ENCODE measurements at regions not wholly inside any gene's neighbourhood (a gene's known extent, or its start where the extent isn't known, plus 50 kb on each side); places are given as distances from the start of the nearest gene placed in this dataset.

DNA sequence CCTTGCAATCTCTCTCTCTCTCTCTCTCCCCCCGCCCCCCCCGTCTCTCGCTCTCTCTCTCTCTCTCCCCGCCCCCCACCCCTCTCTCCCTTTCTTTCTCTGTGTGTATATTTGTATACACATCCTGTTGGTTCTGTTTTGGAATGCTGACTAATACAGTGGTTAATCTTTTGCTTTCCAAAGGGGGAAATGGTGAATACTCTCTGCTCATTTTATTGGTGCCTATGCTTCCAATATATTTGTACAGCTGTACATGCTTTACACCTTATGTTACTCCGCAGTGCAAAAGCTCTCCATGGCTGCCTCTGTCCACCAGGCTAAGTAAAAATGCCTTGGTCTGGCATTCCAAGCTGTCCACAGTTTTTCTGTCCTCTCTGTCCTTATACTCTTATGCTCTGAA, 158.8 kb downstream of the RBMX2 start:
- ChIA-PET CTCF (interaction anchor here (1.4 kb wide), 1 partner anchor 168 kb away, joined by 3 read pairs; no protein-coding TSS in a partner anchor), POLR2A (no interaction called here)
- H3K4me1 ChIP-seq, result peaks cover 18% of the 10 kb centered on the region
- WGBS (ENCODE audit: missing lambda C conversion rate), result 12% methylated on average over 1 of the region's 5 CpGs
- no peak for TF ChIP-seq EHF (CRISPR knock-in tag; IDR thresholded peaks at IDR 0.05)
- no peak for TF ChIP-seq JUNB (IDR thresholded peaks at IDR 0.05)
- no peak for TF ChIP-seq HDAC2 (IDR thresholded peaks at IDR 0.05)
- TF ChIP-seq TFCP2L1 (CRISPR knock-in tag; IDR thresholded peaks at IDR 0.05), result no peak
- no peak for TF ChIP-seq CHD2 (IDR thresholded peaks at IDR 0.05; ENCODE audit: low read length, partially characterized antibody)
- TF ChIP-seq, protein P1, sequence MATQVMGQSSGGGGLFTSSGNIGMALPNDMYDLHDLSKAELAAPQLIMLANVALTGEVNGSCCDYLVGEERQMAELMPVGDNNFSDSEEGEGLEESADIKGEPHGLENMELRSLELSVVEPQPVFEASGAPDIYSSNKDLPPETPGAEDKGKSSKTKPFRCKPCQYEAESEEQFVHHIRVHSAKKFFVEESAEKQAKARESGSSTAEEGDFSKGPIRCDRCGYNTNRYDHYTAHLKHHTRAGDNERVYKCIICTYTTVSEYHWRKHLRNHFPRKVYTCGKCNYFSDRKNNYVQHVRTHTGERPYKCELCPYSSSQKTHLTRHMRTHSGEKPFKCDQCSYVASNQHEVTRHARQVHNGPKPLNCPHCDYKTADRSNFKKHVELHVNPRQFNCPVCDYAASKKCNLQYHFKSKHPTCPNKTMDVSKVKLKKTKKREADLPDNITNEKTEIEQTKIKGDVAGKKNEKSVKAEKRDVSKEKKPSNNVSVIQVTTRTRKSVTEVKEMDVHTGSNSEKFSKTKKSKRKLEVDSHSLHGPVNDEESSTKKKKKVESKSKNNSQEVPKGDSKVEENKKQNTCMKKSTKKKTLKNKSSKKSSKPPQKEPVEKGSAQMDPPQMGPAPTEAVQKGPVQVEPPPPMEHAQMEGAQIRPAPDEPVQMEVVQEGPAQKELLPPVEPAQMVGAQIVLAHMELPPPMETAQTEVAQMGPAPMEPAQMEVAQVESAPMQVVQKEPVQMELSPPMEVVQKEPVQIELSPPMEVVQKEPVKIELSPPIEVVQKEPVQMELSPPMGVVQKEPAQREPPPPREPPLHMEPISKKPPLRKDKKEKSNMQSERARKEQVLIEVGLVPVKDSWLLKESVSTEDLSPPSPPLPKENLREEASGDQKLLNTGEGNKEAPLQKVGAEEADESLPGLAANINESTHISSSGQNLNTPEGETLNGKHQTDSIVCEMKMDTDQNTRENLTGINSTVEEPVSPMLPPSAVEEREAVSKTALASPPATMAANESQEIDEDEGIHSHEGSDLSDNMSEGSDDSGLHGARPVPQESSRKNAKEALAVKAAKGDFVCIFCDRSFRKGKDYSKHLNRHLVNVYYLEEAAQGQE (IDR thresholded peaks at IDR 0.05), result no peak
- DNase-seq (ENCODE audit: low read depth in 1 of 2, low spot score in 1 of 2), result no peak
- H3K4me2 ChIP-seq, result peak overlapping the region; percentile 47
- no peak overlapping the region; a peak in 2 of 6 replicates for H3K27ac ChIP-seq
- H3K9me3 ChIP-seq, result no peaks in the 10 kb centered on the region
- peak; percentile 92 for FAIRE-seq
- H3K4me3 ChIP-seq, result no peak overlapping the region
- ATAC-seq, result no peak

DNA sequence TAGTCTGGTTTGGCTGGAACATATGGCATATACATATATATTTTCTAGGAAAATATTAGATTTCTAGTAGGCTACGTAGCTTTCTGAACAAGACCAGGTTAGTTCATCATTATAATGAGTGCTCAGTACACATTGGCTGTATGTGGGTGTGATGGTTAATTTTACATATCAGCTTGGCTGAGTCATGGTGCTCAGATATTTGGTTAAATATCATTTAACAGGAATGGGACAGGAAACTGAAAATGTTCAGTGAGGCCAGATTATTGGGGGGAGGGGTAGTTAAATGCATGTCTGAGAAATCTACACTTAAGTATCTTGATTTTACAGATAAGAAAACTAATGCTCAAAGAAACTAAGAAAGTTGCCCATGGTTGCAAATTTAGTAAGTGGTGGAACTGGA, 160.1 kb downstream of the RBMX2 start:
- H3K4me2 ChIP-seq, result peak overlapping the region; percentile 47; the same call in 2 of the 3 replicates
- CTCF ChIA-PET, result interaction anchor here (0.9 to 1.0 kb wide), 2 partner anchors 12 to 350 kb away, joined by 3 read pairs; no protein-coding TSS in a partner anchor
- 84% methylated on average over 1 of the region's 1 CpG for WGBS (ENCODE audit: missing lambda C conversion rate)
- ATAC-seq, result no peak
- POLR2A ChIA-PET, result no interaction called here
- peaks cover 18% of the 10 kb centered on the region for H3K4me1 ChIP-seq
- FAIRE-seq, result peak; percentile 82
- no peak overlapping the region for H3K27ac ChIP-seq
- DNase-seq (ENCODE audit: low read depth in 1 of 2, low spot score in 1 of 2), result no peak
- no peak overlapping the region for H3K4me3 ChIP-seq
- no peaks in the 10 kb centered on the region for H3K9me3 ChIP-seq
- TF ChIP-seq FOXS1 (CRISPR knock-in tag; IDR thresholded peaks at IDR 0.05) (no peak), NFE2L2 (conservative IDR thresholded peaks at IDR 0.05; ENCODE audit: low read length) (no peak), PHF8 (IDR thresholded peaks at IDR 0.05; ENCODE audit: borderline replicate concordance, low read depth) (no peak), JUNB (IDR thresholded peaks at IDR 0.05) (no peak), HOXB5 (CRISPR knock-in tag; IDR thresholded peaks at IDR 0.05) (no peak), TP53 (CRISPR knock-in tag; IDR thresholded peaks at IDR 0.05) (no peak), SMC3 (IDR thresholded peaks at IDR 0.05) (no peak), ZFP36 (IDR thresholded peaks at IDR 0.05; ENCODE audit: borderline replicate concordance, partially characterized antibody) (no peak), CHD2 (IDR thresholded peaks at IDR 0.05; ENCODE audit: low read length, partially characterized antibody) (no peak), RFX5 (IDR thresholded peaks at IDR 0.05) (no peak), KDM5A (IDR thresholded peaks at IDR 0.05) (no peak), HOXA7 (CRISPR knock-in tag; IDR thresholded peaks at IDR 0.05) (no peak), CEBPB (IDR thresholded peaks at IDR 0.05) (no peak), RARB (CRISPR knock-in tag; IDR thresholded peaks at IDR 0.05) (no peak), FOSL2 (IDR thresholded peaks at IDR 0.05) (no peak), FOSL2 (CRISPR knock-in tag; IDR thresholded peaks at IDR 0.05) (no peak)
- TF ChIP-seq, protein P2, sequence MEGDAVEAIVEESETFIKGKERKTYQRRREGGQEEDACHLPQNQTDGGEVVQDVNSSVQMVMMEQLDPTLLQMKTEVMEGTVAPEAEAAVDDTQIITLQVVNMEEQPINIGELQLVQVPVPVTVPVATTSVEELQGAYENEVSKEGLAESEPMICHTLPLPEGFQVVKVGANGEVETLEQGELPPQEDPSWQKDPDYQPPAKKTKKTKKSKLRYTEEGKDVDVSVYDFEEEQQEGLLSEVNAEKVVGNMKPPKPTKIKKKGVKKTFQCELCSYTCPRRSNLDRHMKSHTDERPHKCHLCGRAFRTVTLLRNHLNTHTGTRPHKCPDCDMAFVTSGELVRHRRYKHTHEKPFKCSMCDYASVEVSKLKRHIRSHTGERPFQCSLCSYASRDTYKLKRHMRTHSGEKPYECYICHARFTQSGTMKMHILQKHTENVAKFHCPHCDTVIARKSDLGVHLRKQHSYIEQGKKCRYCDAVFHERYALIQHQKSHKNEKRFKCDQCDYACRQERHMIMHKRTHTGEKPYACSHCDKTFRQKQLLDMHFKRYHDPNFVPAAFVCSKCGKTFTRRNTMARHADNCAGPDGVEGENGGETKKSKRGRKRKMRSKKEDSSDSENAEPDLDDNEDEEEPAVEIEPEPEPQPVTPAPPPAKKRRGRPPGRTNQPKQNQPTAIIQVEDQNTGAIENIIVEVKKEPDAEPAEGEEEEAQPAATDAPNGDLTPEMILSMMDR (IDR thresholded peaks at IDR 0.05), result no peak
- TF ChIP-seq, protein P3, sequence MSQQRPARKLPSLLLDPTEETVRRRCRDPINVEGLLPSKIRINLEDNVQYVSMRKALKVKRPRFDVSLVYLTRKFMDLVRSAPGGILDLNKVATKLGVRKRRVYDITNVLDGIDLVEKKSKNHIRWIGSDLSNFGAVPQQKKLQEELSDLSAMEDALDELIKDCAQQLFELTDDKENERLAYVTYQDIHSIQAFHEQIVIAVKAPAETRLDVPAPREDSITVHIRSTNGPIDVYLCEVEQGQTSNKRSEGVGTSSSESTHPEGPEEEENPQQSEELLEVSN (IDR thresholded peaks at IDR 0.05; ENCODE audit: borderline replicate concordance, low read depth), result no peak
